Activated T-cell treated with anti-CD3 and anti-CD28 coated beads, Interleukin-2, amount 50 U/mL, for 4 hours (primary cell): ENCODE measurements at regions not wholly inside any gene's neighbourhood (a gene's known extent, or its start where the extent isn't known, plus 50 kb on each side); places are given as distances from the start of the nearest gene placed in this dataset.

ENCODE experiments used
- ATAC-seq, 2 donors: fragments of 200-7000 bp; cut with Tn5 transposase; one replicate each; pipeline ENCODE4 v1.10.0; 2021
- DNase-seq: peaks from one replicate; pipeline ENCODE4 v3.0.0-alpha.2; 2020
- H3K27me3 Mint-ChIP-seq: one replicate; pipeline ENCODE4 v1.8.0; 2021; ENCODE audit warnings: low read depth, mixed read lengths
- H3K36me3 Mint-ChIP-seq: one replicate; pipeline ENCODE4 v1.8.0; 2022; ENCODE audit warnings: mixed read lengths; ENCODE audit not compliant: insufficient read depth
- H3K4me1 Mint-ChIP-seq: one replicate; pipeline ENCODE4 v1.8.0; 2021; ENCODE audit warnings: low read depth, mixed read lengths
- H3K4me3 Mint-ChIP-seq: one replicate; pipeline ENCODE4 v1.8.0; 2021; ENCODE audit warnings: mild to moderate bottlenecking, moderate library complexity, mixed read lengths
- H3K9me3 Mint-ChIP-seq: one replicate; pipeline ENCODE4 v1.8.0; 2021; ENCODE audit warnings: mixed read lengths

DNA sequence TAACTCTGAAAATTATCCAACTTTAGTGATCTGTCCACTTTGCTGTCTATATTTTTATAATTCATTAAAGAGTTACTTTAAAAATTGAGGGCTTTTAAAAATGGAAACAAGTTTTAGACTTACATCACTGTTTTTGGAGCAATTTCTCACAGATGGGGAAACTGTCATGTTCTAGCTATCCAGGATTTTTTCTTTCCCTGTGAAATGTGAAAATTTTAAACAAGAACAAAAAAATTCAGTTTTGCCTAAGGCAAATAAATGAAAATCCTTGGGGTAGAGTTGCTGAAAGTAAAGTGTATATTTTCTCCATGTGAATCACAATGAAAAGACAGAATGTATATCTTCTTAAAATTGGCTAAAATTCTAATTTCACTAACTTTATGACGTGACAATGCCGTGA is 553.7 kb downstream of the MCTP2 start:
- no peak for DNase-seq
- H3K4me1 Mint-ChIP-seq = no peaks in the 10 kb centered on the region
- H3K27me3 Mint-ChIP-seq = peaks cover 2% of the 10 kb centered on the region
- peaks cover 8% of the 10 kb centered on the region for H3K9me3 Mint-ChIP-seq
- H3K4me3 Mint-ChIP-seq = no peak overlapping the region
- no peak for ATAC-seq
- H3K36me3 Mint-ChIP-seq = no peaks in the 10 kb centered on the region

- no peak for ATAC-seq
- DNase-seq = no peak
- H3K36me3 Mint-ChIP-seq = no peaks in the 10 kb centered on the region
- H3K9me3 Mint-ChIP-seq = no peaks in the 10 kb centered on the region
- H3K4me3 Mint-ChIP-seq = no peak overlapping the region
- no peaks in the 10 kb centered on the region for H3K4me1 Mint-ChIP-seq
- no peaks in the 10 kb centered on the region for H3K27me3 Mint-ChIP-seq
Measured at GRCh38 chr15:94791008-94791407, 559.6 kb downstream of the MCTP2 start.

- Mint-ChIP-seq H3K9me3 (no peaks in the 10 kb centered on the region), H3K27me3 (no peaks in the 10 kb centered on the region), H3K4me3 (no peak overlapping the region), H3K4me1 (no peaks in the 10 kb centered on the region), H3K36me3 (no peaks in the 10 kb centered on the region)
- no peak for DNase-seq
- no peak for ATAC-seq
Measured at GRCh38 chr15:94791510-94791909, 560.1 kb downstream of the MCTP2 start.

- no peaks in the 10 kb centered on the region for H3K36me3 Mint-ChIP-seq
Measured at GRCh38 chr15:94792196-94792595, 560.8 kb downstream of the MCTP2 start.

GRCh38 chr15:94793207-94793606 is 561.8 kb downstream of the MCTP2 start:
- ATAC-seq = no peak
- H3K4me3 Mint-ChIP-seq = no peak overlapping the region
- no peaks in the 10 kb centered on the region for H3K36me3 Mint-ChIP-seq
- H3K27me3 Mint-ChIP-seq = no peaks in the 10 kb centered on the region
- H3K4me1 Mint-ChIP-seq = no peaks in the 10 kb centered on the region
- DNase-seq = no peak
- peaks cover 8% of the 10 kb centered on the region for H3K9me3 Mint-ChIP-seq

More at GRCh38 chr15:94792196-94792595, 560.8 kb downstream of the MCTP2 start:
- ATAC-seq (no peak), DNase-seq (no peak)
- H3K4me3 Mint-ChIP-seq = no peak overlapping the region
- H3K4me1 Mint-ChIP-seq = no peaks in the 10 kb centered on the region
- peaks cover 3% of the 10 kb centered on the region for H3K9me3 Mint-ChIP-seq
- no peaks in the 10 kb centered on the region for H3K27me3 Mint-ChIP-seq

DNA sequence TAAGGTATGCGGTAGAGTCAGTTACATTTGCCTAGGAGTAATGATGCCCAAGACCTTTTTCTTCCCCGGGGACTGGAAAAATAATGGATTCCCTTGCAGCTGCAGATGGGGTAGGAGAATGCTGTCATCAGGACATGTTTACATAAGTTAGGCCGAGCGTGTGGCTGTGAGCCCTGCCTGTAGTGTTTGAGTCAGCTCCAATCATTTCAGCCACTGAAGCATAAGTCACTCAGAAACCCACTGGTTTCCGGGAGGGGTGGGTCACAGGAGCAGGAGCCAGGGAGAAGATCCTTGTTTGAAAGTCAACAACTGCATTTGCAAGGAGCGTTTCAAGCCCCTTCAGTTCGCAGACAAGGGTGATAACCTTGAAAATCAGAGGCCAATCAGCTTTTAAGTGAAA is 562.3 kb downstream of the MCTP2 start:
- Mint-ChIP-seq H3K36me3 (no peaks in the 10 kb centered on the region), H3K9me3 (peaks cover 8% of the 10 kb centered on the region), H3K4me3 (no peak overlapping the region), H3K27me3 (no peaks in the 10 kb centered on the region), H3K4me1 (no peaks in the 10 kb centered on the region)
- DNase-seq = no peak
- no peak for ATAC-seq

DNA sequence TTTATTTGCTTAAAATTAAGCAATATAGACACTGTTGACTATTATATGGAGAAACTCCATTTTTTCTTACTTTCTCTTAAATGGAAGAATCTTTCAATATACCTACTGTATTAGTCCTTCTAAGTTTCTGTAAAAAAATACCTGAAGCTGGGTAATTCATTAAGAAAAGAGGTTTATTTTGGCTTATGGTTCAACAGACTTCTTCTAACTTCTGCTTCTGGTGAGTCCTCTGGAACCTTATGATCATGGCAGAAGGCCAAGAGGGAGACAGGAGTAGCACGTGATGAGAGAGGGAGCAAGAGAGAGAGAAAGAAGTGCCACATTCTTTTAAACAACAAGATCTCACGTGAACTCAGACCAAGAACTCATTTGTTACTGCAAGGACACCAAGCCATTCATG is 573.3 kb downstream of the MCTP2 start:
- Mint-ChIP-seq H3K9me3 (peaks cover 9% of the 10 kb centered on the region), H3K27me3 (peaks cover 5% of the 10 kb centered on the region), H3K4me1 (no peaks in the 10 kb centered on the region), H3K4me3 (no peak overlapping the region), H3K36me3 (no peaks in the 10 kb centered on the region)
- ATAC-seq = no peak
- DNase-seq = no peak

DNA sequence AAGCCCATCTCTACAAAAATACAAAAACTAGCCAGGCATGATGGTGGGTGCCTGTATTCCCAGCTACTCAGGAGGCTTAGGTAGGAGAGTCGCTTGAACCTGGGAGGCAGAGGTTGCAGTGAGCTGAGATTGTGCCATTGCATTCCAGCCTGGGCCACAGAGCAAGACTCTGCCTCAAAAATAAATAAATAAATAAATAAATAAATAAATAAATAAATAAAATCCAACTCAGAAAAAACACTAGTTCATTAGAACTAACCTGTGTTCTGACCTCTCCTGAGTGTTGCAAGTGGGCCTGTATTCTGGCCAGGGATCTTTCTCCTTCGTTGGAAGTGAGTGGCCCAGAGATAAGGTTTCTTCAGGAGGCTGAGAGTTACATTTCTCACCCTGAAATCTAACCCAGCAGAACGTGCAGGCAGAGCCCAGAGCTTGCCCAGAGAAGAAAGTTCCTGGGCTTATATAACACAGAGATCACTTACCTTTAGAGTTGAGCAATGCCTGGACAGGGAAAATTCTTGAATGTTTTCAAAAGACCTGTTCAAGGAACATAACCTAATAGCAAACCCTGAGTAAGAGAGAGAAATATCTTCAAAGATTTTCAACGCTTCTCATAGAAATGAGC is 583.9 kb downstream of the MCTP2 start:
- DNase-seq (no peak), ATAC-seq (no peak)
- H3K4me3 Mint-ChIP-seq = no peak overlapping the region
- no peaks in the 10 kb centered on the region for H3K4me1 Mint-ChIP-seq
- no peaks in the 10 kb centered on the region for H3K36me3 Mint-ChIP-seq
- H3K9me3 Mint-ChIP-seq = no peaks in the 10 kb centered on the region
- H3K27me3 Mint-ChIP-seq = no peaks in the 10 kb centered on the region

GRCh38 chr15:94815914-94816313 is 584.6 kb downstream of the MCTP2 start:
- Mint-ChIP-seq H3K4me1 (no peaks in the 10 kb centered on the region), H3K9me3 (no peaks in the 10 kb centered on the region)

DNA sequence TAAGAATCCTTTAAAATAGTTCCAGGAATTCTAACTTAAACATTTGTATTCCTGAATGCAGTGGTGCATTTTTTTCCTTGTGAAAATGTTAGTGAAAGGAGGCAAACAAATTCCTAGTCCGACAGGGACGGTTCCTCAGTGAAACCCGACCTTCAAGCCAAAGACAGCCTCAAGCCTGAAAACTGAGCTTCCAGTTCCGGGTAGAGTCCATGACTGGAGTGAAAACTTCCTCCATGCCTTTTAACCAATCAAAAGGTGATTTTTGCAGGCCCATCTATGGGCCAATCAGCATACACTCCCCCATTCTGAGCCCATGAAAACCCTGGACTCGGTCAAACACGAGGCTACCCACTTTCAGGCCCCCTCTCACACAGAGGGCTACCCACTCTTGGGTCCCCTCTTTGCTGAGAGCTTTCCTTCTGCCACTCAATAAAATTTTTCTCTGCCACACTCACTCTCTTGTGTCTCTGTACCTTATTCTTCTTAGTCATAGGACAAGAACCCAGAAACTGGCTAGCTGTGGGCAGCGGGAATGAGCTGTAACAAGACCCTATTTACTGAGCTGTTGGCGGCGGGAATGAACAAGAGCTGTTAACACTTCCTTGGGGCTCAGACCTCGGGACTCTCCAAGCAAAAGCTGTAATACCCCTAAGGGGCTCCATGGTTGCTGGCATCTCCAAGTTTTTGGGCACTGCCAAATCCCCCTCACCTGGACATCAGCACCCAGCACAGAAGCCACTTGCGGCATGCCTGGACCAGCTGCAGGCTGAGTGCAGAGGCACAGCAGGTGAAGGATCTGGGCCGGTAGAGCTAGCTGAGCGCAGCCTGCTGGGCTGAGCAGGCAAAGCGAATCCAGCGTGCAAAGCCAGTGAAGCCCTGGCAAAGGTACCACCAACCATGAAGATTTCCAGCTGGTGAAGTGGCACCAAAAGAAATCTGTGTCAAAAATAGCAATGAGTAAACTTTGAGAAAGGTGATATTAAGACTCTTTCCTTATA is 598.8 kb downstream of the MCTP2 start:
- ATAC-seq = no peak
- Mint-ChIP-seq H3K4me1 (no peaks in the 10 kb centered on the region), H3K36me3 (no peaks in the 10 kb centered on the region), H3K4me3 (no peak overlapping the region), H3K9me3 (no peaks in the 10 kb centered on the region), H3K27me3 (no peaks in the 10 kb centered on the region)
- no peak for DNase-seq

More at GRCh38 chr15:94815914-94816313, 584.6 kb downstream of the MCTP2 start:
- Mint-ChIP-seq H3K4me3 (no peak overlapping the region), H3K27me3 (no peaks in the 10 kb centered on the region), H3K36me3 (no peaks in the 10 kb centered on the region)
- DNase-seq = no peak
- ATAC-seq = no peak

DNA sequence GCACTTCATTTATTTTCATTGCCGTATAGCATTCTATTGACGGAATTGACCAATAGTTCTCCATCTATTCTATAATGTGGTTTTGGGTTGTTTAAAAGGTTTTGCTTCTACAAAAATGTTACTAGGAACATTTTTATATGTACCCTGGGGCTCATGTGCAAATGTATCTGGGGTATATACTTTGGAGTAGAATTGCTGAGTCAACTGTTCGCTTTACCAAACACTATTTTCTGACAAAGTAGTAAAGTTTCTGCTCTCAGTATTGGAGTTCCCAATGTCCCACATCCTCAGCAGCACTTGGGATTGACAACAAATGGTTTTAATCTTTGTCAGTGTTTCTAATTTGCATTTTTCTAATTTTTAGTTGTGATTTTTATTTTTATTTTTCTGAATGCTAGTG is 602.6 kb downstream of the MCTP2 start:
- H3K4me3 Mint-ChIP-seq = no peak overlapping the region
- no peak for DNase-seq
- no peaks in the 10 kb centered on the region for H3K4me1 Mint-ChIP-seq
- no peaks in the 10 kb centered on the region for H3K36me3 Mint-ChIP-seq
- no peaks in the 10 kb centered on the region for H3K9me3 Mint-ChIP-seq
- ATAC-seq = no peak
- H3K27me3 Mint-ChIP-seq = no peaks in the 10 kb centered on the region

- Mint-ChIP-seq H3K4me3 (no peak overlapping the region), H3K27me3 (no peaks in the 10 kb centered on the region), H3K9me3 (no peaks in the 10 kb centered on the region), H3K4me1 (no peaks in the 10 kb centered on the region), H3K36me3 (no peaks in the 10 kb centered on the region)
- no peak for DNase-seq
- no peak for ATAC-seq
Measured at GRCh38 chr15:94834494-94834893, 603.1 kb downstream of the MCTP2 start.

GRCh38 chr15:94838281-94838680 is 606.9 kb downstream of the MCTP2 start:
- no peaks in the 10 kb centered on the region for H3K4me1 Mint-ChIP-seq
- H3K27me3 Mint-ChIP-seq = peaks cover 9% of the 10 kb centered on the region
- no peaks in the 10 kb centered on the region for H3K36me3 Mint-ChIP-seq
- ATAC-seq = no peak
- H3K4me3 Mint-ChIP-seq = no peak overlapping the region
- H3K9me3 Mint-ChIP-seq = no peaks in the 10 kb centered on the region
- no peak for DNase-seq

GRCh38 chr15:94840794-94841783 is 609.7 kb downstream of the MCTP2 start:
- Mint-ChIP-seq H3K4me3 (no peak overlapping the region), H3K4me1 (no peaks in the 10 kb centered on the region), H3K36me3 (no peaks in the 10 kb centered on the region), H3K9me3 (no peaks in the 10 kb centered on the region), H3K27me3 (peaks cover 31% of the 10 kb centered on the region)
- DNase-seq (no peak), ATAC-seq (no peak)
